ENCODE measurements at regions not wholly inside any gene's neighbourhood (a gene's known extent, or its start where the extent isn't known, plus 50 kb on each side); places are given as distances from the start of the nearest gene placed in this dataset.

GRCh38 chr13:109481040-109481439 is 305.3 kb downstream of the IRS2 start:
- FAIRE-seq, result no peak

GRCh38 chr13:109480011-109480955 is 306.1 kb downstream of the IRS2 start:
- TF ChIP-seq EZH2 (IDR thresholded peaks at IDR 0.05; ENCODE audit: low read length), result no peak
- TF ChIP-seq CTCF (optimal IDR thresholded peaks at IDR 0.05 in 1 of 3, IDR thresholded peaks at IDR 0.05 in 1 of 3, conservative IDR thresholded peaks at IDR 0.05 in 1 of 3; ENCODE audit: extremely low read depth in 1 of 3, insufficient read depth in 2 of 3, low read length in 3 of 3), result no peak
- Histone ChIP-seq H3K4me1 (ENCODE audit: control insufficient read depth, extremely low read depth, insufficient read depth, low read length) (no peaks in the 10 kb centered on the region), H4K20me1 (ENCODE audit: control insufficient read depth, extremely low read depth, insufficient read depth, low read length) (no peaks in the 10 kb centered on the region), H3K36me3 (ENCODE audit: control insufficient read depth in 2 of 2, extremely low read depth in 1 of 2, insufficient read depth in 2 of 2, low read length in 2 of 2) (no peaks in the 10 kb centered on the region), H3K9me1 (ENCODE audit: control insufficient read depth, extremely low read depth, insufficient read depth, low read length) (no peaks in the 10 kb centered on the region), H3K9ac (ENCODE audit: control insufficient read depth, extremely low read depth, insufficient read depth, low read length) (no peak overlapping the region), H3K79me2 (ENCODE audit: control insufficient read depth, insufficient read depth, low read length) (no peaks in the 10 kb centered on the region), H3K4me2 (ENCODE audit: control insufficient read depth, extremely low read depth, insufficient read depth, low read depth, low read length) (no peak overlapping the region), H2AFZ (ENCODE audit: control insufficient read depth, low read length) (no peak overlapping the region), H3K27me3 (ENCODE audit: control insufficient read depth, extremely low read depth, insufficient read depth, low read length) (no peaks in the 10 kb centered on the region), H3K4me3 (ENCODE audit: control insufficient read depth in 2 of 3, extremely low read depth in 1 of 3, insufficient read depth in 2 of 3, low read depth in 1 of 3, low read length in 3 of 3) (no peak overlapping the region), H3K9me3 (ENCODE audit: control insufficient read depth, low read depth, low read length) (no peaks in the 10 kb centered on the region), H3K27ac (ENCODE audit: control insufficient read depth, insufficient read depth, low read length) (no peak overlapping the region)
- dilution Hi-C loops (cut with MboI; ENCODE audit: extremely low pct_ligation_motif_present, low sequenced_read_pairs), result no loop called here
- FAIRE-seq (no peak), DNase-seq (ENCODE audit: low read depth, low spot score) (no peak)

More at GRCh38 chr13:109481040-109481439, 305.3 kb downstream of the IRS2 start:
- Histone ChIP-seq H3K36me3 (ENCODE audit: control insufficient read depth in 2 of 2, extremely low read depth in 1 of 2, insufficient read depth in 2 of 2, low read length in 2 of 2) (no peaks in the 10 kb centered on the region), H3K27ac (ENCODE audit: control insufficient read depth, insufficient read depth, low read length) (no peak overlapping the region), H3K9ac (ENCODE audit: control insufficient read depth, extremely low read depth, insufficient read depth, low read length) (no peak overlapping the region), H3K4me2 (ENCODE audit: control insufficient read depth, extremely low read depth, insufficient read depth, low read depth, low read length) (no peak overlapping the region), H3K4me1 (ENCODE audit: control insufficient read depth, extremely low read depth, insufficient read depth, low read length) (no peaks in the 10 kb centered on the region), H2AFZ (ENCODE audit: control insufficient read depth, low read length) (no peak overlapping the region), H3K9me1 (ENCODE audit: control insufficient read depth, extremely low read depth, insufficient read depth, low read length) (no peaks in the 10 kb centered on the region), H3K9me3 (ENCODE audit: control insufficient read depth, low read depth, low read length) (no peaks in the 10 kb centered on the region), H3K4me3 (ENCODE audit: control insufficient read depth in 2 of 3, extremely low read depth in 1 of 3, insufficient read depth in 2 of 3, low read depth in 1 of 3, low read length in 3 of 3) (no peak overlapping the region), H3K27me3 (ENCODE audit: control insufficient read depth, extremely low read depth, insufficient read depth, low read length) (no peaks in the 10 kb centered on the region), H3K79me2 (ENCODE audit: control insufficient read depth, insufficient read depth, low read length) (no peaks in the 10 kb centered on the region), H4K20me1 (ENCODE audit: control insufficient read depth, extremely low read depth, insufficient read depth, low read length) (no peaks in the 10 kb centered on the region)
- TF ChIP-seq CTCF (optimal IDR thresholded peaks at IDR 0.05 in 1 of 3, IDR thresholded peaks at IDR 0.05 in 1 of 3, conservative IDR thresholded peaks at IDR 0.05 in 1 of 3; ENCODE audit: extremely low read depth in 1 of 3, insufficient read depth in 2 of 3, low read length in 3 of 3) (no peak), EZH2 (IDR thresholded peaks at IDR 0.05; ENCODE audit: low read length) (no peak)
- no peak for DNase-seq (ENCODE audit: low read depth, low spot score)
- dilution Hi-C loops (cut with MboI; ENCODE audit: extremely low pct_ligation_motif_present, low sequenced_read_pairs), result no loop called here
